T-helper 1 cell (primary cell): ENCODE measurements at regions not wholly inside any gene's neighbourhood (a gene's known extent, or its start where the extent isn't known, plus 50 kb on each side); places are given as distances from the start of the nearest gene placed in this dataset.
"Not testable (repeated sequence)": the region's sequence is repeated elsewhere in the genome, so short reads cannot be mapped to it uniquely, and the experiment has no call there.

Source experiments
- DNase-seq, 5 donors: peaks; one replicate each; pipeline ENCODE4 v3.0.0-alpha.2; 2012 to 2020

- no peak for DNase-seq
These were observed 93.8 kb upstream of the MDM1 start for GRCh38 chr12:68425998-68426397.

- no peak for DNase-seq
These were observed 96.0 kb upstream of the MDM1 start for GRCh38 chr12:68428211-68428610.

GRCh38 chr12:68428724-68429501, 96.8 kb upstream of the MDM1 start:
- no peak for DNase-seq

- no peak for DNase-seq
These were observed 97.5 kb upstream of the MDM1 start for GRCh38 chr12:68429696-68430095.

GRCh38 chr12:68431786-68432185, 99.6 kb upstream of the MDM1 start:
- DNase-seq = no peak

GRCh38 chr12:68432622-68433021, 100.5 kb upstream of the MDM1 start:
- no peak for DNase-seq

GRCh38 chr12:68434391-68435298, 102.5 kb upstream of the MDM1 start:
- DNase-seq = no peak

- DNase-seq = no peak
These were observed 103.1 kb upstream of the MDM1 start for GRCh38 chr12:68435299-68435637.

- DNase-seq = no peak
These were observed 103.7 kb upstream of the MDM1 start for GRCh38 chr12:68435816-68436215.

GRCh38 chr12:68438601-68439000, 106.4 kb upstream of the MDM1 start:
- no peak for DNase-seq

GRCh38 chr12:68439368-68440045, 107.3 kb upstream of the MDM1 start:
- no peak for DNase-seq

GRCh38 chr12:68440068-68440581, 108.0 kb upstream of the MDM1 start:
- no peak for DNase-seq

GRCh38 chr12:68441167-68441566, 109.0 kb upstream of the MDM1 start:
- DNase-seq = no peak

- not testable (repeated sequence) for DNase-seq
These were observed 110.3 kb upstream of the MDM1 start for GRCh38 chr12:68442353-68442972.

- DNase-seq = not testable (repeated sequence)
These were observed 111.5 kb upstream of the MDM1 start for GRCh38 chr12:68443695-68444094.

GRCh38 chr12:68445824-68446223, 113.7 kb upstream of the MDM1 start:
- DNase-seq = no peak

- DNase-seq = no peak
These were observed 114.2 kb upstream of the MDM1 start for GRCh38 chr12:68446384-68446783.

GRCh38 chr12:68446901-68447796, 115.0 kb upstream of the MDM1 start:
- DNase-seq = no peak

- no peak for DNase-seq
These were observed 115.7 kb upstream of the MDM1 start for GRCh38 chr12:68447797-68448260.

- no peak for DNase-seq
These were observed 117.0 kb upstream of the MDM1 start for GRCh38 chr12:68449196-68449595.

GRCh38 chr12:68450947-68451260, 118.7 kb upstream of the MDM1 start:
- no peak for DNase-seq
